Colonic mucosa (tissue), 4 donors: ENCODE measurements at regions not wholly inside any gene's neighbourhood (a gene's known extent, or its start where the extent isn't known, plus 50 kb on each side); places are given as distances from the start of the nearest gene placed in this dataset.

Source experiments
- DNase-seq: peaks from one replicate; pipeline ENCODE4 v3.0.0-alpha.2; 2020
- H3K27ac ChIP-seq: fragments of 200-600 bp; one replicate; pipeline ENCODE4 v1.8.0; 2021
- H3K27me3 ChIP-seq: fragments of 200-600 bp; one replicate; pipeline ENCODE4 v1.8.0; 2021
- H3K36me3 ChIP-seq: fragments of 200-600 bp; one replicate; pipeline ENCODE4 v1.8.0; 2021
- H3K4me1 ChIP-seq: fragments of 200-600 bp; one replicate; pipeline ENCODE4 v1.8.0; 2021; ENCODE audit warnings: mild to moderate bottlenecking
- H3K4me3 ChIP-seq: fragments of 200-600 bp; one replicate; pipeline ENCODE4 v1.8.0; 2021
- H3K9ac ChIP-seq, 2 donors: one replicate each; pipeline ENCODE4 v1.7.0; 2013; ENCODE audit warnings: control low read depth in 2 of 2, low read depth in 2 of 2, low read length in 2 of 2
- H3K9me3 ChIP-seq: fragments of 200-600 bp; one replicate; pipeline ENCODE4 v1.8.0; 2021
- CTCF ChIP-seq: fragments of 200-600 bp; IDR thresholded peaks from one replicate; pipeline ENCODE4 v1.8.0; 2022; ENCODE audit warnings: antibody characterized with exemption, mild to moderate bottlenecking
- intact Hi-C: fragments of 100-400 bp; cut with DNase I; formaldehyde crosslinking; loops from one replicate; pipeline ENCODE4 v1.14.1; 2022
- donor health status: healthy.
- donor health status: DM: no; HTN: no; CAD: no.
- donor health status: DM: no; HTN: no; CAD: no.

GRCh38 chr5:77844623-77845323, 68.6 kb upstream of the TBCA start:
- Histone ChIP-seq H3K4me3 (peak overlapping the region; percentile 17), H3K27me3 (peaks cover 24% of the 10 kb centered on the region), H3K27ac (no peak overlapping the region), H3K9ac (peak overlapping the region in 1 of 2 donors; percentile 35), H3K4me1 (no peaks in the 10 kb centered on the region), H3K9me3 (no peaks in the 10 kb centered on the region), H3K36me3 (no peaks in the 10 kb centered on the region)
- DNase-seq: no peak
- intact Hi-C loops: no loop called here
- no peak for TF ChIP-seq CTCF

GRCh38 chr5:77844373-77844622, 68.2 kb upstream of the TBCA start:
- Histone ChIP-seq H3K4me3 (peak overlapping the region; percentile 17), H3K9ac (peak overlapping the region in 1 of 2 donors; percentile 35), H3K36me3 (no peaks in the 10 kb centered on the region), H3K9me3 (no peaks in the 10 kb centered on the region), H3K4me1 (no peaks in the 10 kb centered on the region), H3K27ac (no peak overlapping the region), H3K27me3 (peaks cover 24% of the 10 kb centered on the region)
- TF ChIP-seq CTCF: no peak
- intact Hi-C loops: no loop called here
- DNase-seq: no peak

- H3K9me3 ChIP-seq: no peaks in the 10 kb centered on the region
- H3K9ac ChIP-seq: peak overlapping the region in 1 of 2 donors; percentile 24
- TF ChIP-seq CTCF: no peak
- H3K4me3 ChIP-seq: peak overlapping the region; percentile 17
- no peaks in the 10 kb centered on the region for H3K36me3 ChIP-seq
- no peak overlapping the region for H3K27ac ChIP-seq
- H3K27me3 ChIP-seq: peaks cover 24% of the 10 kb centered on the region
- H3K4me1 ChIP-seq: no peaks in the 10 kb centered on the region
- no peak for DNase-seq
- intact Hi-C loops: no loop called here
These were observed 67.6 kb upstream of the TBCA start for GRCh38 chr5:77843570-77844372.

- Histone ChIP-seq H3K36me3 (no peaks in the 10 kb centered on the region), H3K4me1 (no peaks in the 10 kb centered on the region), H3K27me3 (peaks cover 24% of the 10 kb centered on the region), H3K9me3 (no peaks in the 10 kb centered on the region), H3K4me3 (no peak overlapping the region), H3K9ac (no peak overlapping the region), H3K27ac (no peak overlapping the region)
- intact Hi-C loops: no loop called here
- DNase-seq: no peak
- no peak for TF ChIP-seq CTCF
These were observed 66.1 kb upstream of the TBCA start for GRCh38 chr5:77842243-77842642.

GRCh38 chr5:77841616-77842015, 65.5 kb upstream of the TBCA start:
- TF ChIP-seq CTCF: no peak
- no peak overlapping the region for H3K4me3 ChIP-seq
- intact Hi-C loops: no loop called here
- peaks cover 24% of the 10 kb centered on the region for H3K27me3 ChIP-seq
- no peak overlapping the region for H3K9ac ChIP-seq
- DNase-seq: no peak
- no peaks in the 10 kb centered on the region for H3K4me1 ChIP-seq
- H3K27ac ChIP-seq: no peak overlapping the region
- H3K9me3 ChIP-seq: no peaks in the 10 kb centered on the region
- no peaks in the 10 kb centered on the region for H3K36me3 ChIP-seq
